ENCODE measurements at regions not wholly inside any gene's neighbourhood (a gene's known extent, or its start where the extent isn't known, plus 50 kb on each side); places are given as distances from the start of the nearest gene placed in this dataset.

DNA sequence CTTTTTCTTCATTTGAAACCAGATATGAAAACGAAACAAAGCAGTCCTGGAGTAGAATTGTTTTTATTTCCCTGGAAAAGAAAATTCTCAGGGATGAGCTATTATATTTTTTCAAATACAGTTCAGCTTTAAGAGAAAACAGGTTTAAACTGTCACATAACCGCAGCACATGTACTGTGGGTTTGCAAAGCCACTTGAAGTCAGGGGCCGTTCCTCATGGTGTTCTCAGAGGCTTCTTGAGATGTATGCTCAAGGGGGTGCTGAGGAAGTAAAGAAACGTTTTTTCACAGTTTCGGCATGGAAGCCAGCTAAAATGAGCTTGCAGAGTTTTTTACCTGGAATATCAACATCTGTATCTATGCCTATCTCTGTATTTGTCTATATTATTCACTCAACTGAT is 225.3 kb downstream of the MC4R start:
- no peak for FAIRE-seq
- no peak for DNase-seq (ENCODE audit: low spot score in 2 of 2)

GRCh38 chr18:60146220-60146960 is 226.2 kb downstream of the MC4R start:
- FAIRE-seq (no peak), DNase-seq (ENCODE audit: low spot score in 2 of 2) (no peak)

- FAIRE-seq: no peak
Observed at GRCh38 chr18:60145776-60146175, 226.8 kb downstream of the MC4R start.

DNA sequence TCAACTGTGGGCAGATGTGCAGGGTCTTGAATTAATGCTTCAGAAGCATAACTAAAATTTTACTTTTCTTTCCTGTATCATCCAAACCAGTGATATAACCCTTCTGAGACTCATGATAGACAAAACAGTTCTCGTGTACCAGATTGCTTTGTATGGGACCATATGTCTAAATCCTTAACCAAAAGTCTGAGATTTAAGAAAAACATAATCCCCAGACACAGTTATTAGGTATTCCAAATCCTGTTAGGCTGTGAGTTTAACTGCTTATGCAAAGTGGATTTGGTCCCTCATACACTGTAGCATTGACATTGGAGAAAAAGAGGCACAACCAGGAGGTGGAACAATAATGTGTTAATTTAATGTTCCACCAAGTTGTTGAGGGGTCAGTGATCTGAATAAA is 235.0 kb downstream of the PMAIP1 start:
- no peak for DNase-seq (ENCODE audit: low spot score in 2 of 2)
- FAIRE-seq: no peak

More at GRCh38 chr18:60145776-60146175, 226.8 kb downstream of the MC4R start:
- no peak for DNase-seq (ENCODE audit: low spot score in 2 of 2)

- DNase-seq (ENCODE audit: low spot score in 2 of 2) (no peak), FAIRE-seq (no peak)
Observed at GRCh38 chr18:60130284-60130683, 230.5 kb downstream of the PMAIP1 start.

DNA sequence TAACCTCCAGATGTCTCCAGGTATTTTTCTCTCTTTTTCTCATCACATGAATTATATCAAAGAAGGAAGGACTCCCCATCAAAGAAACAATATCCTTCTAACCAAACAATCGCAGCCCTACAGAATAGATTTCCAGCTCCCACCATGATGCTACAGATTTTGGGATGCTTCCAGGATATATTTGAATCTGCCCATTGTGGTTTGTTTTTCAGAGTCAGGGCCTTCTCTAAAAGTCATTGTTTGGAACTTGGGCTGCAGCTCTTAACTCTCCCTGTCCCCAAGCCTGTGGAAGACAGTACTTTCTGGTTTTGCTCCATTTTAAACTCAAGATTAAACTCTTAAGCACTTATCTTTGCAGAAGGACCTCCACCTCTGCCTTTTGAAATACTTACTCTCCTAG is 223.2 kb downstream of the PMAIP1 start:
- FAIRE-seq: peak; percentile 30
- DNase-seq (ENCODE audit: low spot score in 2 of 2): peak in 1 of 2 donors; percentile 11

DNA sequence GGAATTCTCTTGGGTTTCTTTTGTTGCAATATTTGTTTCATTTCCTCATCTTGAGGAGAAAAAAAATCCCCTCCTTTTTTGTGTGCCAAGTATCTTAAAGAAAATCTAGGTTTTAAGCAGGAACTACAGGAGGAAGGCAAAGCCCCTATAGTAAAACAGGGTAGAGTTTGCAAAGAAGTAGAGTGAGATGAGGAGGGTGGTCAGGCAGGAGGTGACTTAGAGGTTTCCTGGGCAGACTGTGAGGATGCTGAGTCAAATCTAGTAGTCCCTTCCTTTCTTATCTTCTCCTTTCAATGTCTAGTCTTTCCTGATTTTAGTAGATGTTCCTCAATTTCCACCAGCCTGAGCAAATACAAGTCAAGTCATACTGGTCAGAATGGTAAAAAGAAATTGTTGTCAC is 222.5 kb downstream of the PMAIP1 start:
- DNase-seq (ENCODE audit: low spot score in 2 of 2): no peak
- no peak for FAIRE-seq

DNA sequence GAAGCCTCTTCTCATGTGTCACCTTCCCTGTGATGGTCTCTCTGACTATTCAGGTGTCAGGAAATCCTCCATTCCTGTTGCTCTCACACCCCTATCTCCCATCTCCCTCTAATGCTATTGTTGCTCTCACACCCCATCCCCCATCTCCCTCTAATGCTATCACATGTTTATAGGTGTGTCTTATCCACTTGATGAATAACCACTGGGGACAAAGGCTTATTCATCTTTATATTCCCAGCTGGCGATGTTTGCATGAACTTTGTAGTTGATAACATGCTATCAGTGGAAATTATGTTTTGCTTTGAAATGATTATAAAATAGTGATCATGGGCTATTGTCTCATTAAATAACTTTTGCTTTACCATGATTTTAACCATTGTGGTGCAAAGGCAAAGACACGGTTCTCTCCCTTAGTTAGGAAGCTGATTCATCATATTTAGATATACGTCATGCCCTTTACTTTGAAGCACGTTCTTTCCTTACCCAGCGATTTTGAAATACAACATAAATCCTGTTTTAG is 220.5 kb downstream of the PMAIP1 start:
- FAIRE-seq: no peak
- DNase-seq (ENCODE audit: low spot score in 2 of 2): no peak

DNA sequence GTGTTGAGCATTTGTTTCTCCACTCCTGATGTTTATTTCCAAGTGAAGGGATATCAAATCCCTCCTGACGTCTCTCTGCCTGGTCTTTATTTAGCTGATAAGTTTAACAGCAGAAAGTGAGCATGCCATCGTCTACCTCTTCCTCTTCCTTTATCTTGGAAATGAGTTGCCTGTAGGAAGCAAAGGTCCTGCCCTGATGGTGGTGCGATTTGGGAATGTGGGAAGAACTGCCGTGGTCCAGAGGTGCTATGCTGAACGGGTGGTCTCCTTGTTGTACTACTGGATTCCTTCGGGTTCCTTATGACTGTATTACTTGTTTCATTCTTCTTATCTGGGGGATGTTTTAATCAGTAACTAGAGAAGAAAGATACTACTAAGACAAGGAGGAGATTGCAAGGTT is 217.5 kb downstream of the PMAIP1 start:
- FAIRE-seq (no peak), DNase-seq (ENCODE audit: low spot score in 2 of 2) (no peak)

- DNase-seq (ENCODE audit: low spot score in 2 of 2): no peak
- no peak for FAIRE-seq
Observed at GRCh38 chr18:60113396-60113795, 213.6 kb downstream of the PMAIP1 start.

DNA sequence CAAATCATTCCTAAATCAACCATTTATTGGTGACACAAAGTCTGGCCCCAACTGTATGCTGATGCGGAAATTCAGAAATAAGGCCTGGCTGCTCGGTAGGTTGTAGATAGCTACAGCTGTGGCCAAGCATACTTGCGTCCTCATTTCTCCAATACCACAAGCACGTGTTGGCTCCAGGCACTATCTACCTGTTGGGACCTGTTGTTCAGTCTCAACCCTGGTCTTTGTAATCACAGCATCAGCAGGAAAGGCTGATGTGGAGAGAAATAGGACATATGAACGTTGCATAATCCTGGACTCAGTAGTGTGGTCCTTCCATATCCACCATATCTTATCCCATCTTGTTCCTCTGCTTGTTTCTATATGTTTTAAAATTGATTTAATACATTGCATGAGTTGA is 212.6 kb downstream of the PMAIP1 start:
- DNase-seq (ENCODE audit: low spot score in 2 of 2): no peak
- FAIRE-seq: no peak

- DNase-seq (ENCODE audit: low spot score in 2 of 2) (no peak), FAIRE-seq (no peak)
Observed at GRCh38 chr18:60111525-60111924, 211.7 kb downstream of the PMAIP1 start.

DNA sequence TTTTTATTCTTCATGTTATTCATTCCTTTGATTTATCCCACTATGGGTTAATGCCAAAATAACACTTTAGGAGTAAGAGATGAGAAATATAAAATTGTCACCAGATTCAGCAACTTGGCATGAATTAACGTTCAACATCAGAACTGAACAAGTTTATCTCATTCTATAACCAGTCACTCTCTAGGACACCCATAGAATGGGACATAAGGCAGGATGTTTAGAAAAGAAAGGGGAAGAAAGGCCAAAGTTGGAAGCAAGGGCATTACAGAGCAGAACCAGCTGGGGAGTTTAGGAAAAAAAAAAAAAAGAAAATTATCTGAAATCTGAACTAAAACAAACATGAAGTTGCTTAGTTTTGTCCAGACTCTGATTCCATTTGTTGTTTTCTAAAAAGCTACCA is 211.0 kb downstream of the PMAIP1 start:
- DNase-seq (ENCODE audit: low spot score in 2 of 2) (no peak), FAIRE-seq (no peak)

GRCh38 chr18:60100778-60101177 is 201.0 kb downstream of the PMAIP1 start:
- FAIRE-seq (no peak), DNase-seq (ENCODE audit: low spot score in 2 of 2) (no peak)

DNA sequence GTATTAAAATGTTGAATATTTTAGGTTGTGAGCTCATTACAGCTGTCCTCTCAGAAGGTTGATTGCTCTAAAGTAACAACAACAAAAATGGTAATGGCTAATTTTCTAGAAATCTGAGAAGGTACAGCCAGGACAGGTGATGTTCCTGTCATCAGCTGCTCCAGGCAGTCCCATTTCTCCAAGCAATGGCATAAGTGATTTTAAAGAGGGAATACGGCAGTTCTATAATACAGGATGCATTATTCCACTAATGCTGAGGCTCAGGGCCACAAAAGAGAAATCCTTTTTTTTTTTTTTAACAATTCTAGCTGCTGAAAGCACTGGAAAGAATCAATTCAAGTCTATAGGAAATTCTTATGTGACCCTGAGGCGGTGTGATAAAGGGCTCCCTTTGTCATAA is 199.9 kb downstream of the PMAIP1 start:
- DNase-seq (ENCODE audit: low spot score in 2 of 2) (no peak), FAIRE-seq (no peak)

DNA sequence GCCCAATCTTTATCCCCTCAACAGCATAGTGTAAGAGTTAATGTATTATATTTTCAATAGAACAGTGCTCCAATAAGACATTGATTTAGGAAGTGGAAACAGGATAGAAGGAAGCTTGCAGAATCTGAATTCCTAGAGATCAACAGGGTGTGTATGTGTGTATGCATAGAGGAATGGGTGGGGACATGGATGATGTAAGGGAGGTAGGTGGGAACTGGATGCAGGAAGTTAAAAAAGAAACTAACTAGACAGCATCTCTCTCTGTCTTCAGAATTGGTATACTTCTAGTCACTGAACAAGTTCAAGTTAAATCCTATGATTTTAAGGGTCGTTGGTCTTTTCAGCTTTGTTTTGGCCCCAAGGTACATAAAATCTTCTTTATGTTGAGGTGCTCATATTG is 196.6 kb downstream of the PMAIP1 start:
- FAIRE-seq (no peak), DNase-seq (ENCODE audit: low spot score in 2 of 2) (no peak)

DNA sequence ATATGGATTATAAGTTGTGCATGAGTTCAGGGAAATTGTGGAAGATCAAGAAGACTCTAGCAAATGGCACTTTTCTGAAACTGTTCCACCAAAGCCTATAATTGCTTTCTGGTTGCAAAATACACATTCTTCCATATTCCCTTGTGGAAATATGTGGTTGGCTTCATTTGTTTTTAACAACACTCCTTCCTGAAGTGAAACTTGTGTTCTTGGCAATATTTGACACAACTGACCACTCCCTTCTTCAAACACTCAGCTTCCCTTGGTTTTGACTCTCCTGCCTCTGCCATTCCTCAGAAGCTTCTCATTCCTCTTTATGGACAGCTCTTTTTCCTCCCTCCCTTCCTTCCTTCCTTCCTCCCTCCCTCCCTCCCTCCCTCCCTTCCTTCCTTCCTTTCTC is 192.3 kb downstream of the PMAIP1 start:
- no peak for DNase-seq (ENCODE audit: low spot score in 2 of 2)
- FAIRE-seq: no peak

DNA sequence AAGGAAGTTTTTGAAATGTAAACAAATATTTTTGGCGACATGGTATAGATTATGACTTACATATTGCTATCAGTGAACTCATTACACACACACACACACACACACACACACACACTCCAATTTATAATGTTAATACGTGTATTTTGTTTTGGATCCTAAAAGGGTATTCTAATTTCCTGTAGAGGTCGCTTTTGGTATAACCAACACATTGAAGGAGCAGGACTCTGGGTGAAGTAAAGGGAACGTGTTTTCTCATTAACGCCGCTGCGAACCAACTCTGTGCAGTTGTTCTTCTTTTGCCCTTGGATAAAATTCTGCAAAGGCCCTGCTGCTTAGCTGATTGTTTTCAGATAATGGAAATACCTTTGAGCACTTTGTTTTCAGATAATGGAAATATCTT is 190.4 kb downstream of the PMAIP1 start:
- DNase-seq (ENCODE audit: low spot score in 2 of 2): no peak
- FAIRE-seq: no peak

GRCh38 chr18:60082790-60083189 is 183.0 kb downstream of the PMAIP1 start:
- no peak for DNase-seq (ENCODE audit: low spot score in 2 of 2)
- no peak for FAIRE-seq

GRCh38 chr18:60082282-60082681 is 182.5 kb downstream of the PMAIP1 start:
- FAIRE-seq: no peak
- no peak for DNase-seq (ENCODE audit: low spot score in 2 of 2)

GRCh38 chr18:60075477-60075876 is 175.7 kb downstream of the PMAIP1 start:
- DNase-seq (ENCODE audit: low spot score in 2 of 2) (no peak), FAIRE-seq (no peak)

DNA sequence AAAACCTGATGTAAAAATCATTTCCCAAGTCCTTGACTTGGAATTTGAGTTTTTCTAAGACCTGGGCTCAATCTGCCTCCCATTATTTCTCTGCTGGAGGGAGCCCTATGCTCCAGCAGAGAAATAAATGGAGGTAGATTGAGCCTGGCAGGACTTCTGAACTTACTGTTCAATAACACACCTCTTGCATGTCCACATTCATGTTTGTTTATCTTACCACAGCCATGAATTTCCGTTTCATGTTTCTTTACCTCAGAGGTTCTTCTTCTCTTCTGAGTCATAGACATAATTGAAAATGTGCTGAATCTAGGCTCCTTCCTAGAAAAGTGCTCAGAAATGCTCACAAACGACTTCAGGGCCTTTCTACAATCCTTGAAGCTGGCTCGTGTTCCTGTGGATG is 170.8 kb downstream of the PMAIP1 start:
- no peak for FAIRE-seq
- no peak for DNase-seq (ENCODE audit: low spot score in 2 of 2)

GRCh38 chr18:60069145-60069544 is 169.3 kb downstream of the PMAIP1 start:
- DNase-seq (ENCODE audit: low spot score in 2 of 2) (no peak), FAIRE-seq (no peak)

Measured in frontal cortex (tissue), 3 donors.